A549 (cell line): ENCODE measurements at regions not wholly inside any gene's neighbourhood (a gene's known extent, or its start where the extent isn't known, plus 50 kb on each side); places are given as distances from the start of the nearest gene placed in this dataset.

Source experiments
- BHLHE40 ChIP-seq: IDR thresholded peaks from 2 replicates; pipeline ENCODE4 v1.6.1; 2012; ENCODE audit warnings: low read depth, low read length, inconsistent platforms
- CHD2 ChIP-seq: fragments of 150-350 bp; IDR thresholded peaks from 2 replicates; pipeline ENCODE4 v1.6.1; 2014; ENCODE audit warnings: low read length; ENCODE audit not compliant: partially characterized antibody
- CHD4 ChIP-seq: fragments of 200-600 bp; sonication (generic); IDR thresholded peaks from 2 replicates; pipeline ENCODE4 v1.6.1; 2016; ENCODE audit warnings: antibody characterized with exemption, mild to moderate bottlenecking, borderline replicate concordance
- CTCF ChIP-seq: fragments of >200 bp; sonication (Bioruptor Twin); formaldehyde crosslinking; IDR thresholded peaks from 3 replicates; pipeline ENCODE4 v1.5.1; 2016
- EP300 ChIP-seq, 2 experiments: fragments of >200 bp; sonication (Bioruptor Twin); formaldehyde crosslinking; IDR thresholded peaks; 2 replicates in 1 of 2; 3 replicates in 1 of 2; pipeline ENCODE4 v1.6.1; 2016 to 2017
- MAFK ChIP-seq: fragments of 450-650 bp; IDR thresholded peaks from 2 replicates; pipeline ENCODE4 v1.6.1; 2014; ENCODE audit not compliant: partially characterized antibody
- MYC ChIP-seq: IDR thresholded peaks from 2 replicates; pipeline ENCODE4 v1.6.1; 2012; ENCODE audit warnings: mild to moderate bottlenecking, inconsistent platforms, low read length, improper control_type of control experiment, borderline replicate concordance
- POLR2A ChIP-seq: IDR thresholded peaks from 2 replicates; pipeline ENCODE4 v1.6.1; 2012; ENCODE audit warnings: mild to moderate bottlenecking, low read length
- RAD21 ChIP-seq, 2 experiments: fragments of >200 bp in 1 of 2; sonication (Bioruptor Twin) in 1 of 2; formaldehyde crosslinking in 1 of 2; IDR thresholded peaks in 1 of 2; conservative IDR thresholded peaks in 1 of 2; 2 replicates in 1 of 2; 3 replicates in 1 of 2; pipeline ENCODE4 v1.6.1; 2012 to 2018; ENCODE audit warnings: inconsistent platforms in 1 of 2
- REST ChIP-seq: fragments of 200-600 bp; sonication (generic); IDR thresholded peaks from 2 replicates; pipeline ENCODE4 v1.6.1; 2016; ENCODE audit warnings: antibody characterized with exemption, mild to moderate bottlenecking, moderate library complexity
- SMC3 ChIP-seq: fragments of >200 bp; sonication (Bioruptor Twin); formaldehyde crosslinking; IDR thresholded peaks from 3 replicates; pipeline ENCODE4 v1.6.1; 2018; ENCODE audit warnings: inconsistent platforms
- TP53 ChIP-seq: fragments of 250-450 bp; sonication (Bioruptor Pico); IDR thresholded peaks from 2 replicates; pipeline ENCODE4 v1.5.0; 2021; ENCODE audit warnings: mild to moderate bottlenecking, moderate library complexity
- USF2 ChIP-seq: fragments of 450-650 bp; IDR thresholded peaks from 2 replicates; pipeline ENCODE4 v1.6.1; 2014; ENCODE audit warnings: antibody characterized with exemption

GRCh38 chr20:39795401-39796272, 833.5 kb downstream of the DHX35 start:
- TF ChIP-seq CHD2 (no peak), CTCF (no peak), MYC (no peak), TP53 (no peak), BHLHE40 (no peak), RAD21 (conservative IDR thresholded peaks at IDR 0.05 in 1 of 2, IDR thresholded peaks at IDR 0.05 in 1 of 2) (no peak), POLR2A (no peak), USF2 (no peak), SMC3 (no peak), REST (no peak), MAFK (no peak), EP300 (IDR thresholded peaks at IDR 0.05) (no peak), CHD4 (no peak)
